ENCODE measurements at regions not wholly inside any gene's neighbourhood (a gene's known extent, or its start where the extent isn't known, plus 50 kb on each side); places are given as distances from the start of the nearest gene placed in this dataset.

DNA sequence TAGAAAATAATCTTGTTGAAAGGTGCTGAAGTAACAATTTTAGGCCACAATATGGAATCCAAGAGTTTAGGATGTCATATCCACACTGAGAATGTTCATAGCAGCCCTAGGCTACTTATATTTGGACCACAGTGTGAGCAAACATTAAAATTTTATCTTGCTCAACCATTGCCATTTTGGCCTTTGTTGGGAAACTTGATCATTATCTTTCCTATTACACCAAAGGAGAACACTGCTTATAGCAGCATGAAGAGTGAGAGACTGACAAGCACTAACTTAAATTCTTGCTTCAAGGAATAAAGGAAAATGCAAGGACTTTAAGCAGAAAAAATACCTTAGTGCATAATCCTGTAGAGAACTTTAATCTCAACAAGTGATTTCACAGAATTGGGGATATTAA, 86.3 kb upstream of the LRRTM4 start:
- no peak for TF ChIP-seq CTCF (IDR thresholded peaks at IDR 0.05; ENCODE audit: low read depth, low read length, missing control alignments)
- no peak overlapping the region for H3K4me3 ChIP-seq (replicated peaks; ENCODE audit: low read depth, low read length)
- no peak for DNase-seq (ENCODE audit: extremely low read depth, low read depth)

DNA sequence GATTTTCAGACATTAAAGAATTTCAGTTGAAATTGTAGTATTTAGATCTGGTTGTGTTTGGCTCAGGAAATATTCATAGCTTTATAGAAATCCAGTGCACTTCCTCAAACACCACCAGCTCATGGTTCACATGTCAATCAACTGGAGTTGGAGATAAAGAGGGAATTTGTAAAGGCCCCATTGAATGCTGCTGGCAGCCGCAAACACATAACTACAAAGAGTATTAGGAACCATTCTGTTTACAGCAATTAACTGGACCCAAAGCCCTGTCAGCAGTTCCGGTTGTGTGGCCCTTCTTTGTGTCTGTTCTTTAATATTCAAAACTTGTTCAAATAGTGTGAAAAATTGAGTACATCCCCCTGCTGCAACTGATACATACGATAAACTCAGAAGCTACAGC, 107.4 kb upstream of the LRRTM4 start:
- no peak overlapping the region for H3K4me3 ChIP-seq (replicated peaks; ENCODE audit: low read depth, low read length)
- TF ChIP-seq CTCF (IDR thresholded peaks at IDR 0.05; ENCODE audit: low read depth, low read length, missing control alignments): no peak
- DNase-seq (ENCODE audit: extremely low read depth, low read depth): no peak

- TF ChIP-seq CTCF (IDR thresholded peaks at IDR 0.05; ENCODE audit: low read depth, low read length, missing control alignments): no peak
- DNase-seq (ENCODE audit: extremely low read depth, low read depth): no peak
- no peak overlapping the region for H3K4me3 ChIP-seq (replicated peaks; ENCODE audit: low read depth, low read length)
Measured at GRCh38 chr2:77631007-77631406, 108.8 kb upstream of the LRRTM4 start.

DNA sequence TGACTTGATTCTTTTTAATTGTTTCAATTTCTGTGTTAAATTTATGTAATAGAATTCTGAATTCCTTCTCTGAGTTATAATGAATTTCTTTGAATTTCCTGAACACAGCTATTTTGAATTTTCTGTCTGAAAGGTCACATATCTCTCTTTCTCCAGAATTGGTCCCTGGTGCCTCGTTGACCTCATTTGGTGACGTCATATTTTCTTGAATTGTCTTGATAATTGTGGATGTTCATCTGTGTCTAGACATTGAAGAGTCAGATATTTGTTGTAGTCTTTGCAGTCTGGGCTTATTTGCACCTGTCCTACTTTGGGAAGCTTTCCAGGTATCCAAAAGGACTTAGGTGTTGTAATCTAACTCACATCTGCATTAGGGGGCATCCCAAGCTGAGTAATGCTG, 111.4 kb upstream of the LRRTM4 start:
- H3K4me3 ChIP-seq (replicated peaks; ENCODE audit: low read depth, low read length): no peak overlapping the region
- TF ChIP-seq CTCF (IDR thresholded peaks at IDR 0.05; ENCODE audit: low read depth, low read length, missing control alignments): no peak
- DNase-seq (ENCODE audit: extremely low read depth, low read depth): no peak

DNA sequence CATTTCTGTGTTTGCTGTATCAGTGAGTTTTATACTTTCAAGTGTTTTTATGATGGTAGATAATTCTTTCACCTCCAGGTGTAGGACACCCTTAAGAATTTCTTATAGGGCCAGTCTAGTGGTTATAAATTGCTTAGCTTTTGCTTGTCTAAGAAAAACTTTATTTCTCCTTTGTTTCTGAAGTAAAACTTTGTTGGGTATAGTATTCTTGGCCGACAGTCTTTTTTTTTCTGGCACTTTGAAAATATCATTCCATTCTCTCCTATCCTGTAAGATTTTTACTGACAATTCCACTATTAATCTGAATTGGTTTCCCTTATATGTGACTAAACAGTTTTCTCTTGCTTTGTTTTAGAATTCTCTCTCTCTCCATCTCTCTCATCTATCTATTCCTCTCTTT, 118.7 kb upstream of the LRRTM4 start:
- H3K4me3 ChIP-seq (replicated peaks; ENCODE audit: low read depth, low read length): no peak overlapping the region
- no peak for DNase-seq (ENCODE audit: extremely low read depth, low read depth)
- TF ChIP-seq CTCF (IDR thresholded peaks at IDR 0.05; ENCODE audit: low read depth, low read length, missing control alignments): no peak

- H3K4me3 ChIP-seq (replicated peaks; ENCODE audit: low read depth, low read length): no peak overlapping the region
- TF ChIP-seq CTCF (IDR thresholded peaks at IDR 0.05; ENCODE audit: low read depth, low read length, missing control alignments): no peak
- no peak for DNase-seq (ENCODE audit: extremely low read depth, low read depth)
Measured at GRCh38 chr2:77642339-77642738, 120.2 kb upstream of the LRRTM4 start.

DNA sequence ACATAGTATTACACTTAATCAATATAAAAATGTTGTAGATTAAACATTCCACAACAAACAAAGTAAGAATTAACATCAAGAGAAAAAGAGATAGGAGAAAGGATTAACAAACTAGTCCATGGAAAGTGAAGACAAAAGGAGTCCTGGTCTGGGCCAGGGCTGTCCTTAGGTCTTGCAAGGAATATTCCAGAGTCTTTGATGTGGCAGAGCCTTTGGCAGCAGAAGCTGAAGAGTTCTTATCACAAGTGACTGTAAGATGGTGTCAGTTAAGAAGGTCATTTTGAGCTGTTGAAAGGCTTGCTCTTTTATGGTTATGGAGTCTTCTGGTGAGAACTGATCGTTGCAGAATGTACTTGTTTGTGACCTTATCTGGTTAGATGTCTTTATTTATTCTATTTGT, 127.7 kb upstream of the LRRTM4 start:
- DNase-seq (ENCODE audit: extremely low read depth, low read depth): no peak
- TF ChIP-seq CTCF (IDR thresholded peaks at IDR 0.05; ENCODE audit: low read depth, low read length, missing control alignments): no peak
- H3K4me3 ChIP-seq (replicated peaks; ENCODE audit: low read depth, low read length): no peak overlapping the region

Data from HFF-Myc (cell line).